Natural killer cell (primary cell): ENCODE measurements at regions not wholly inside any gene's neighbourhood (a gene's known extent, or its start where the extent isn't known, plus 50 kb on each side); places are given as distances from the start of the nearest gene placed in this dataset.
"Not testable (repeated sequence)": the region's sequence is repeated elsewhere in the genome, so short reads cannot be mapped to it uniquely, and the experiment has no call there.

Source experiments
- ATAC-seq, 3 donors: fragments of 150-1000 bp in 2 of 3; fragments of 200-7000 bp in 1 of 3; cut with Tn5 transposase; 1 replicate in 1 of 3; 2 replicates in 2 of 3; pipeline ENCODE4 v1.10.0; 2021; ENCODE audit warnings: mild to moderate bottlenecking in 2 of 3, moderate library complexity in 2 of 3
- DNase-seq, 2 donors: peaks; one replicate each; pipeline versions ENCODE4 v3.0.0 to v3.0.0-alpha.2; 2013 to 2021; ENCODE audit warnings: mixed read lengths in 1 of 2
- H3K27ac ChIP-seq: one replicate; pipeline ENCODE4 v1.5.1; 2013; ENCODE audit warnings: mild to moderate bottlenecking, low read length
- H3K27me3 ChIP-seq: one replicate; pipeline ENCODE4 v1.6.1; 2013; ENCODE audit warnings: low read length; ENCODE audit not compliant: control insufficient read depth, insufficient read depth
- H3K36me3 ChIP-seq: one replicate; pipeline ENCODE4 v1.6.1; 2013; ENCODE audit warnings: low read length; ENCODE audit not compliant: control insufficient read depth, insufficient read depth
- H3K4me1 ChIP-seq: one replicate; pipeline ENCODE4 v1.6.1; 2013; ENCODE audit warnings: low read length; ENCODE audit not compliant: control insufficient read depth, insufficient read depth
- H3K4me3 ChIP-seq: one replicate; pipeline ENCODE4 v1.5.1; 2013; ENCODE audit warnings: low read length
- H3K9me3 ChIP-seq: one replicate; pipeline ENCODE4 v1.6.1; 2013; ENCODE audit warnings: low read length; ENCODE audit not compliant: control insufficient read depth, insufficient read depth
- H3K27ac Mint-ChIP-seq, 2 donors: one replicate each; pipeline ENCODE4 v1.8.0; 2022; ENCODE audit warnings: mild to moderate bottlenecking in 2 of 2, mixed read lengths in 2 of 2, moderate library complexity in 1 of 2
- H3K27me3 Mint-ChIP-seq, 2 donors: one replicate each; pipeline ENCODE4 v1.8.0; 2022; ENCODE audit warnings: low read depth in 2 of 2, mixed read lengths in 2 of 2
- H3K36me3 Mint-ChIP-seq: one replicate; pipeline ENCODE4 v1.8.0; 2022; ENCODE audit warnings: mixed read lengths
- H3K4me1 Mint-ChIP-seq, 2 donors: one replicate each; pipeline ENCODE4 v1.8.0; 2022; ENCODE audit warnings: mixed read lengths in 2 of 2
- H3K4me3 Mint-ChIP-seq: one replicate; pipeline ENCODE4 v1.8.0; 2022; ENCODE audit warnings: mild to moderate bottlenecking, moderate library complexity, mixed read lengths
- H3K9me3 Mint-ChIP-seq, 2 donors: one replicate each; pipeline ENCODE4 v1.8.0; 2022; ENCODE audit warnings: mixed read lengths in 2 of 2
- WGBS: methylation state at CpG from one replicate; pipeline ENCODE4 v1.1.7; 2013; ENCODE audit warnings: missing lambda C conversion rate; ENCODE audit not compliant: insufficient coverage; 5-methylcytosine and 5-hydroxymethylcytosine counted together
- intact Hi-C: fragments of 100-400 bp; cut with micrococcal nuclease; formaldehyde crosslinking; loops from one replicate; pipeline ENCODE4 v1.14.2; 2022
- TF ChIP-seq, protein P1 (sequence below): fragments of 200-600 bp; IDR thresholded peaks from one replicate; pipeline ENCODE4 v1.8.0; 2022; ENCODE audit warnings: antibody characterized with exemption

DNA sequence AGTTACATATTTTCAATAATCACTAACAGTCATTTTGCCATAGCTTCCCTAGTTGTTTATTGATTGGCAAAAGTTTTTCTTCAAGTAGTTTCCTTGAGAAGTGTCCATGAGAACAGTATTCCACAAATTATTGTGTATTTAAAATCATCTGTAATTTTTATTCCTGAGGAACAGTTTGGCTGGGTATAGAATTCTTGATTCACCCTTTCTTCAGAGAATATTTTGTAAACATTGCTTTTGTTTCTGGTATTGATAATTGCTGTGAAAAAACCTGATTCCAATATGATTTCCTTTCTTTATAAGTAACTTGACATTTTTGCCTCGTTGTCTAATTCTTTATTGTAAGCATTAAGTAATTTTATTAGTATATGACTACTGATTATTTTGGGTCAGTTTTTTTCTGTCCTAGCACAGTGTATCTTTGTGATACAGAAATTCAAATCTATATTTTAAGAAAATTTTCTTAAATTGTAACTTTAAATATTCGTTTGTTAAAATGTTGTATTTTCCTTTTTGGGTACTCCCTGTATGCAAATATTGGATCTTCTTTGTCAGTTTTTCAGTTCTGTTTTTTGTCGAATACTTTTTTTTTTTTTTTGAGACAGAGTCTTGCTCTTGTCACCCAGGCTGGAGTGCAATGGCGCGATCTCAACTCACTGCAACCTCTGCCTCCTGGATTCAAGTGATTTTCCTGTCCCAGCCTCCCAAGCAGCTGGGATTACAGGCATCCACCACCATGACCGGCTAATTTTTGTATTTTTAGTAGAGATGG is 162.0 kb upstream of the ATP2B1 start:
- Mint-ChIP-seq H3K4me1 (no peaks in the 10 kb centered on the region), H3K27me3 (no peaks in the 10 kb centered on the region), H3K9me3 (peaks cover 0 to 4% of the 10 kb centered on the region in 2 donors), H3K27ac (no peak overlapping the region), H3K4me3 (no peak overlapping the region), H3K36me3 (no peaks in the 10 kb centered on the region)
- DNase-seq (no peak), ATAC-seq (no peak)
- Histone ChIP-seq H3K27ac (no peak overlapping the region), H3K36me3 (no peaks in the 10 kb centered on the region), H3K4me1 (no peaks in the 10 kb centered on the region), H3K9me3 (no peaks in the 10 kb centered on the region), H3K27me3 (no peaks in the 10 kb centered on the region), H3K4me3 (no peak overlapping the region)
- TF ChIP-seq, protein P1, sequence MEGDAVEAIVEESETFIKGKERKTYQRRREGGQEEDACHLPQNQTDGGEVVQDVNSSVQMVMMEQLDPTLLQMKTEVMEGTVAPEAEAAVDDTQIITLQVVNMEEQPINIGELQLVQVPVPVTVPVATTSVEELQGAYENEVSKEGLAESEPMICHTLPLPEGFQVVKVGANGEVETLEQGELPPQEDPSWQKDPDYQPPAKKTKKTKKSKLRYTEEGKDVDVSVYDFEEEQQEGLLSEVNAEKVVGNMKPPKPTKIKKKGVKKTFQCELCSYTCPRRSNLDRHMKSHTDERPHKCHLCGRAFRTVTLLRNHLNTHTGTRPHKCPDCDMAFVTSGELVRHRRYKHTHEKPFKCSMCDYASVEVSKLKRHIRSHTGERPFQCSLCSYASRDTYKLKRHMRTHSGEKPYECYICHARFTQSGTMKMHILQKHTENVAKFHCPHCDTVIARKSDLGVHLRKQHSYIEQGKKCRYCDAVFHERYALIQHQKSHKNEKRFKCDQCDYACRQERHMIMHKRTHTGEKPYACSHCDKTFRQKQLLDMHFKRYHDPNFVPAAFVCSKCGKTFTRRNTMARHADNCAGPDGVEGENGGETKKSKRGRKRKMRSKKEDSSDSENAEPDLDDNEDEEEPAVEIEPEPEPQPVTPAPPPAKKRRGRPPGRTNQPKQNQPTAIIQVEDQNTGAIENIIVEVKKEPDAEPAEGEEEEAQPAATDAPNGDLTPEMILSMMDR, result no peak
- intact Hi-C loops, result no loop called here
- 88% methylated on average over 4 of the region's 6 CpGs for WGBS

DNA sequence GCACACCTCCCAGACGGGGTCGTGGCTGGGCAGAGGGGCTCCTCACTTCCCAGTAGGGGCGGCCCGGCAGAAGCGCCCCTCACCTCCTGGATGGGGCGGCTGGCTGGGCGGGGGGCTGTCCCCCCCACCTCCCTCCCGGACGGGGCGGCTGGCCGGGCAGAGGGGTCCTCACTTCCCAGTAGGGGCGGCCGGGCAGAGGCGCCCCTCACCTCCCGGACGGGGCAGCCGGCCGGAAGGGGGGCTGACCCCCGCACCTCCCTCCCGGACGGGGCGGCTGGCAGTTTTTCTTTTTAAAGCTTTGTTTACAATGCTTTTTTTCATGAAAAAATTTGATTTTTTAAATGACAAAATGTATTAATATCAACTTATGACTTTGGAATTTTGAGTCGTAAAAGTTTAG is 159.0 kb upstream of the ATP2B1 start:
- H3K36me3 Mint-ChIP-seq, H3K36me3 ChIP-seq, ATAC-seq, H3K27ac ChIP-seq, H3K27me3 ChIP-seq, H3K9me3 Mint-ChIP-seq, DNase-seq, intact Hi-C loops, H3K9me3 ChIP-seq, H3K4me3 Mint-ChIP-seq, H3K27me3 Mint-ChIP-seq, H3K27ac Mint-ChIP-seq, H3K4me3 ChIP-seq: not testable (repeated sequence)
- peaks cover 12% of the 10 kb centered on the region for H3K4me1 ChIP-seq
- 98% methylated on average over 8 of the region's 23 CpGs for WGBS
- H3K4me1 Mint-ChIP-seq, result peaks cover 20 to 21% of the 10 kb centered on the region in 2 donors

DNA sequence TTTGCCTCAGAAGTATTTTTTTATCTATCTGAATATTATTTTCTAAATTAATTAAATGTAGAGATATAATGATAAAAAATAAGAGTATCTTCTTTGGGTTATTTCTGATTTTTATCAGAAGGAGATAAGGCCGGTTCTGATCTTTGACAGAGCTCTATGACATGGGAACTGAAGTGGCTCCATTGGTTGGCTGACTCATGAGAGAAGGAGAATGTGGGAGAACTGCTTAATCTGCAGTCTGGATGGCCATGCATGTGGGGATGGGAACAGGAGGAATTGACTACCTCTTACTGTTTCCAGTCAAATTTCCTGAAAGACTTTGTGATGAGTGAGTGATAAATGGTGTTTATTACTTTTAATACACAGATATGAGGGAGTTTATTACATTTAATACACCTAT is 155.8 kb upstream of the ATP2B1 start:
- peaks cover 30% of the 10 kb centered on the region in 2 donors for H3K4me1 Mint-ChIP-seq
- H3K4me3 ChIP-seq, result no peak overlapping the region

DNA sequence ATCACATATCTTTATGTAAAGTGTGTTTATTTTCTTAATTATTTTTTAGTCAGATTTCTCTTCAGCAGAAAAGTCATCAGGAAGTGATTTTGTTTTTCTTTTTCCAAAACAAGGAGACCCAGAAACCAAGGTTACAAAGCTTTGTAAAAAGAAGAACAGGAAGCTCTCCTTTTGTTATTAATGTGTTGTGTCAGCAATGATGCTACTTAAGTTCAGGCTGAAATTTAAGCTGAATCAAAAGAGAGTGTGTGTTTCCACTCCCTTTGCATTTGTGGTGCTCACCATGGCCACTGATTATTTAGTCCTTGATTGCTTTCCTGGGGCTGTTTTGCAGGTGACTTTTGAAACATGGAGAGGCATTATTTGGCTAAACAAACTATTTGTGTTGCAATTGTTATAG is 155.3 kb upstream of the ATP2B1 start:
- peak overlapping the region; percentile 94 to 96 for H3K27ac Mint-ChIP-seq
- H3K27ac ChIP-seq, result peak overlapping the region; percentile 97
- no peaks in the 10 kb centered on the region for H3K36me3 ChIP-seq
- no peaks in the 10 kb centered on the region for H3K9me3 Mint-ChIP-seq
- DNase-seq, result peak in 1 of 2 donors; percentile 68
- H3K27me3 Mint-ChIP-seq, result no peaks in the 10 kb centered on the region
- H3K4me3 Mint-ChIP-seq, result peak overlapping the region; percentile 53
- no peaks in the 10 kb centered on the region for H3K27me3 ChIP-seq
- TF ChIP-seq, protein P1, result no peak
- peak; percentile 31 to 49 (median 47) for ATAC-seq
- H3K4me1 Mint-ChIP-seq, result peaks cover 30 to 34% of the 10 kb centered on the region in 2 donors
- intact Hi-C loops, result loop anchor here (1.0 to 2.0 kb wide), 4 partner anchors 17 to 155 kb away; no protein-coding TSS in a partner anchor
- peaks cover 16% of the 10 kb centered on the region for H3K4me1 ChIP-seq
- no peak overlapping the region for H3K4me3 ChIP-seq
- no peaks in the 10 kb centered on the region for H3K9me3 ChIP-seq
- H3K36me3 Mint-ChIP-seq, result no peaks in the 10 kb centered on the region

More for the DNA sequence above, 155.8 kb upstream of the ATP2B1 start:
- Mint-ChIP-seq H3K27ac (peak overlapping the region; percentile 94 to 96), H3K4me3 (no peak overlapping the region), H3K27me3 (no peaks in the 10 kb centered on the region), H3K36me3 (no peaks in the 10 kb centered on the region), H3K9me3 (no peaks in the 10 kb centered on the region)
- Histone ChIP-seq H3K27me3 (no peaks in the 10 kb centered on the region), H3K27ac (peak overlapping the region; percentile 97), H3K4me1 (peaks cover 16% of the 10 kb centered on the region), H3K9me3 (no peaks in the 10 kb centered on the region), H3K36me3 (no peaks in the 10 kb centered on the region)
- intact Hi-C loops, result loop anchor here (1.0 kb wide), 1 partner anchor 155 kb away; no protein-coding TSS in a partner anchor
- DNase-seq (peak in 1 of 2 donors; percentile 41), ATAC-seq (no peak)
- TF ChIP-seq, protein P1, result no peak
- WGBS, result 81% methylated on average over 1 of the region's 1 CpG
